ENCODE measurements at regions not wholly inside any gene's neighbourhood (a gene's known extent, or its start where the extent isn't known, plus 50 kb on each side); places are given as distances from the start of the nearest gene placed in this dataset.

DNA sequence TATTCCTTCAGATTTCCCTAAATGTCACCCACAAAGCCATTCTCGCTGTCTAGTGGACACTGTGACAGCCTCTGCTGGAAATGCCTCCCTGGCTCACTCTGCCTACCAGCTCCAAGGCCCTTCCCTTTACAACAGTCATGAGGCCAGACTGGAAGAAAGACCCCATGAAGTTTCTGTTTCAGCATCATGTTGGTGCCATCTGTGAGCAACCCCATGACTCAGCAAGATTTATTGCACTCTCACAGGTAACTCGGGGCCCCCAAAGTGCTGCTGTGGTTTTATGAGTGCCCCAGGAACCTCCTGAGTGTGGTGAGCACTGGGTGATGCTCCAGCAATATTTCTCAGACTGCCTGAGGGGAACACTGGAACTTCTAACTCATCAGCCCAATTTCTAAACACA lies 218.6 kb downstream of the ZNF33B start:
- TF ChIP-seq EP300 (IDR thresholded peaks at IDR 0.05; ENCODE audit: low read depth in 2 of 2, low read length in 2 of 2) (no peak), EP300 (CRISPR knock-in tag; IDR thresholded peaks at IDR 0.05; ENCODE audit: borderline replicate concordance) (no peak), GATAD2A (CRISPR knock-in tag; IDR thresholded peaks at IDR 0.05) (no peak), ZNF24 (IDR thresholded peaks at IDR 0.05) (no peak)
- TF ChIP-seq, protein P1, sequence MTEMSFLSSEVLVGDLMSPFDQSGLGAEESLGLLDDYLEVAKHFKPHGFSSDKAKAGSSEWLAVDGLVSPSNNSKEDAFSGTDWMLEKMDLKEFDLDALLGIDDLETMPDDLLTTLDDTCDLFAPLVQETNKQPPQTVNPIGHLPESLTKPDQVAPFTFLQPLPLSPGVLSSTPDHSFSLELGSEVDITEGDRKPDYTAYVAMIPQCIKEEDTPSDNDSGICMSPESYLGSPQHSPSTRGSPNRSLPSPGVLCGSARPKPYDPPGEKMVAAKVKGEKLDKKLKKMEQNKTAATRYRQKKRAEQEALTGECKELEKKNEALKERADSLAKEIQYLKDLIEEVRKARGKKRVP (CRISPR knock-in tag; IDR thresholded peaks at IDR 0.05), result no peak
- TF ChIP-seq, protein P2, sequence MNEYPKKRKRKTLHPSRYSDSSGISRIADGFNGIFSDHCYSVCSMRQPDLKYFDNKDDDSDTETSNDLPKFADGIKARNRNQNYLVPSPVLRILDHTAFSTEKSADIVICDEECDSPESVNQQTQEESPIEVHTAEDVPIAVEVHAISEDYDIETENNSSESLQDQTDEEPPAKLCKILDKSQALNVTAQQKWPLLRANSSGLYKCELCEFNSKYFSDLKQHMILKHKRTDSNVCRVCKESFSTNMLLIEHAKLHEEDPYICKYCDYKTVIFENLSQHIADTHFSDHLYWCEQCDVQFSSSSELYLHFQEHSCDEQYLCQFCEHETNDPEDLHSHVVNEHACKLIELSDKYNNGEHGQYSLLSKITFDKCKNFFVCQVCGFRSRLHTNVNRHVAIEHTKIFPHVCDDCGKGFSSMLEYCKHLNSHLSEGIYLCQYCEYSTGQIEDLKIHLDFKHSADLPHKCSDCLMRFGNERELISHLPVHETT (CRISPR knock-in tag; conservative IDR thresholded peaks at IDR 0.05), result no peak
